ENCODE measurements at regions not wholly inside any gene's neighbourhood (a gene's known extent, or its start where the extent isn't known, plus 50 kb on each side); places are given as distances from the start of the nearest gene placed in this dataset.

DNA sequence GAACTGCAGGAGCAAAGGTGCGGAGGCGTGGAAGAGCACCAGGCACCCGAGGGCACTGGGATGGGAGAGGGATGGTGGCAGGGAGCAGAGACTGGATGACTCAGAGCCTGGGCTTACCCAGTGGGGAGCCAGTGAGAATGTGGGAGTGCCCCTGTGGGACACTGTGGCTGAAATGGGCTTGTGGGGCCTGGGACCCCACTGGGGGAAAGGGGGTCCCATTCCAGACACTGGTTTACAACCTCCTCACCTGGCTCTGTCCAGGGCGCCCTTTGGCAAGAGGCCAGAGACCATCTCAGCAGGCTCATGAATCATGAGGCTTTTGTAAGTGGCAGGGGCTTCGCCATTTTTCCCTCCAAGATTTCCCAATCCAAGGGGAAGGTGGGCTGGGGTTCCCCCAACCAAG is 124.0 kb upstream of the MAFB start:
- H3K4me1 Mint-ChIP-seq, result peaks cover 40% of the 10 kb centered on the region
- peaks cover 5% of the 10 kb centered on the region for H3K9me3 Mint-ChIP-seq
- no peak overlapping the region for H3K27ac Mint-ChIP-seq
- no peaks in the 10 kb centered on the region for H3K36me3 Mint-ChIP-seq (ENCODE audit: low read depth)
- no peak for DNase-seq
- peaks cover 12% of the 10 kb centered on the region for H3K27me3 Mint-ChIP-seq (ENCODE audit: low read depth, poor library complexity)
- H3K4me3 Mint-ChIP-seq, result no peak overlapping the region
- TF ChIP-seq CTCF (IDR thresholded peaks at IDR 0.05), result no peak

- Mint-ChIP-seq H3K36me3 (ENCODE audit: low read depth) (peaks cover 5% of the 10 kb centered on the region), H3K4me1 (peaks cover 38% of the 10 kb centered on the region), H3K27ac (no peak overlapping the region), H3K27me3 (ENCODE audit: low read depth, poor library complexity) (peaks cover 8% of the 10 kb centered on the region), H3K4me3 (no peak overlapping the region), H3K9me3 (peaks cover 14% of the 10 kb centered on the region)
- TF ChIP-seq CTCF (IDR thresholded peaks at IDR 0.05), result no peak
- no peak for DNase-seq
Measured at GRCh38 chr20:40813708-40814630, 124.9 kb upstream of the MAFB start.

- Mint-ChIP-seq H3K27me3 (ENCODE audit: low read depth, poor library complexity) (peaks cover 5% of the 10 kb centered on the region), H3K4me3 (no peak overlapping the region), H3K36me3 (ENCODE audit: low read depth) (peaks cover 5% of the 10 kb centered on the region), H3K27ac (no peak overlapping the region), H3K4me1 (peaks cover 33% of the 10 kb centered on the region), H3K9me3 (peaks cover 15% of the 10 kb centered on the region)
- no peak for DNase-seq
- TF ChIP-seq CTCF (IDR thresholded peaks at IDR 0.05), result no peak
Measured at GRCh38 chr20:40814631-40814960, 125.6 kb upstream of the MAFB start.

DNA sequence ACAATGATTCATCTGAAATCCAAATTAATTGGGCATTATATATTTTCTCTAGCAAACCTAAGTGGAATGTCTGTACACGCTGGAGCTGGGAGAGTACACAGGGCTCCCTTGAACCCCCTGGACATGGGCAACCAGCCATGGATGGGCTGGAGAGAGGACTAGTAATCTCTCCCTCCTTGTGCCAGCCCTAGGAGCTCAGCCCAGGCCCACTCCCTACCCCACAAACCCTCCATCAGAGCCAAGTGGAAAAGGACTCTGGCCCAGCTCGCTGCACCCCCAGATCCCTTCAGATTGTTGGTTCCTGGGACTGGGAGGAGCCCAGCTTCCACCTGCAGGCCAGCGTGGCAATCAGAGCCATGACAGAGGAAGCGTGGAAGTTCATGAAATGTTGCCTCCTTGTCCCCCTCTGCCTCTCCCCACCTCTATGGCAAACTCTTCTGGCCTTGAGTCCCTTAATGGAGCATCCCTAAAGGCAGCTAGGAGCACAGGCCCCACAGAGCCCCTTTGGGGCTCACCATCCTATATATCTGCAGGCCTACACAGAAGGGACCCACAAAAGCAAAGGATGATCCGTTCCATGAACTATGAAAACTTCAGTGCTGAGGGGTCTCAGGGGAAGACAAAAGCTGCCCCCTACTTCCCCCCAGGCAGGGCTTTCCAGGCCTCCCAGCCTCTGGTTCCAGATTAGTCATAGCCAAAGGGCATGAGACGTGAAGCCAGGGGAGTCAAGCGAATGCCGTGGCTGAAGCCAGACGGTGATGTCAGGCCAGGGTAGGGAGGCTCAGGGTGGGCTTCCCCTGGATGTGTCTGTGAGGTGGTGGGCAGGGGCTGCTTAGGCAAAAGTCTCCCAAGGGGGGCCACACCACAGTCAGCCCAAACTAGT is 126.4 kb upstream of the MAFB start:
- H3K4me1 Mint-ChIP-seq, result peaks cover 25% of the 10 kb centered on the region
- DNase-seq, result no peak
- H3K27ac Mint-ChIP-seq, result no peak overlapping the region
- no peak for TF ChIP-seq CTCF (IDR thresholded peaks at IDR 0.05)
- H3K9me3 Mint-ChIP-seq, result peaks cover 15% of the 10 kb centered on the region
- H3K27me3 Mint-ChIP-seq (ENCODE audit: low read depth, poor library complexity), result peaks cover 5% of the 10 kb centered on the region
- peaks cover 5% of the 10 kb centered on the region for H3K36me3 Mint-ChIP-seq (ENCODE audit: low read depth)
- no peak overlapping the region for H3K4me3 Mint-ChIP-seq

- Mint-ChIP-seq H3K4me1 (peaks cover 28% of the 10 kb centered on the region), H3K4me3 (no peak overlapping the region), H3K27ac (no peak overlapping the region), H3K9me3 (peaks cover 18% of the 10 kb centered on the region), H3K27me3 (ENCODE audit: low read depth, poor library complexity) (peaks cover 8% of the 10 kb centered on the region), H3K36me3 (ENCODE audit: low read depth) (peaks cover 5% of the 10 kb centered on the region)
- no peak for DNase-seq
- TF ChIP-seq CTCF (IDR thresholded peaks at IDR 0.05), result no peak
Measured at GRCh38 chr20:40816039-40816352, 127.0 kb upstream of the MAFB start.

All from nephron progenitor cell (in vitro differentiated cells).